BE2C (cell line): ENCODE measurements at regions not wholly inside any gene's neighbourhood (a gene's known extent, or its start where the extent isn't known, plus 50 kb on each side); places are given as distances from the start of the nearest gene placed in this dataset.

ENCODE experiments used
- DNase-seq: peaks from one replicate; pipeline ENCODE4 v3.0.0-alpha.2; 2020
- H3K27me3 ChIP-seq: fragments of 250-450 bp; sonication (Bioruptor Pico); 2 replicates; pipeline ENCODE4 v1.5.1; 2020; ENCODE audit warnings: mild to moderate bottlenecking
- H3K36me3 ChIP-seq: fragments of 250-450 bp; sonication (Bioruptor Pico); 2 replicates; pipeline ENCODE4 v1.5.1; 2020; ENCODE audit warnings: mild to moderate bottlenecking
- H3K4me1 ChIP-seq: fragments of 250-450 bp; sonication (Bioruptor Pico); 2 replicates; pipeline ENCODE4 v1.5.1; 2020
- H3K4me3 ChIP-seq: 2 replicates; pipeline ENCODE4 v1.5.1; 2011; ENCODE audit warnings: low read depth, low read length
- H3K9me3 ChIP-seq: fragments of 250-450 bp; sonication (Bioruptor Pico); 2 replicates; pipeline ENCODE4 v1.5.1; 2020
- CTCF ChIP-seq: IDR thresholded peaks from 2 replicates; pipeline ENCODE4 v1.5.1; 2012; ENCODE audit warnings: mild to moderate bottlenecking, low read depth, low read length

- TF ChIP-seq CTCF = no peak
- DNase-seq = no peak
- Histone ChIP-seq H3K27me3 (no peaks in the 10 kb centered on the region), H3K36me3 (no peaks in the 10 kb centered on the region), H3K4me3 (no peak overlapping the region), H3K9me3 (no peaks in the 10 kb centered on the region), H3K4me1 (no peaks in the 10 kb centered on the region; the same call in 1 of the 2 replicates)
These were observed 98.9 kb upstream of the IRF2BP2 start for GRCh38 chr1:234708700-234709395.

GRCh38 chr1:234707641-234708040 is 97.7 kb upstream of the IRF2BP2 start:
- DNase-seq = no peak
- Histone ChIP-seq H3K27me3 (no peaks in the 10 kb centered on the region), H3K36me3 (no peaks in the 10 kb centered on the region), H3K4me3 (no peak overlapping the region), H3K9me3 (no peaks in the 10 kb centered on the region), H3K4me1 (no peaks in the 10 kb centered on the region; the same call in 1 of the 2 replicates)
- TF ChIP-seq CTCF = no peak

GRCh38 chr1:234706931-234707330 is 97.0 kb upstream of the IRF2BP2 start:
- DNase-seq = no peak
- no peak overlapping the region for H3K4me3 ChIP-seq
- H3K4me1 ChIP-seq = no peaks in the 10 kb centered on the region; the same call in 1 of the 2 replicates
- no peaks in the 10 kb centered on the region for H3K27me3 ChIP-seq
- H3K9me3 ChIP-seq = no peaks in the 10 kb centered on the region
- TF ChIP-seq CTCF = no peak
- no peaks in the 10 kb centered on the region for H3K36me3 ChIP-seq

GRCh38 chr1:234706199-234706598 is 96.2 kb upstream of the IRF2BP2 start:
- DNase-seq = no peak
- Histone ChIP-seq H3K27me3 (no peaks in the 10 kb centered on the region), H3K9me3 (no peaks in the 10 kb centered on the region), H3K4me3 (no peak overlapping the region), H3K4me1 (no peaks in the 10 kb centered on the region), H3K36me3 (no peaks in the 10 kb centered on the region)
- TF ChIP-seq CTCF = no peak

GRCh38 chr1:234705615-234706014 is 95.6 kb upstream of the IRF2BP2 start:
- no peak for TF ChIP-seq CTCF
- no peak for DNase-seq
- Histone ChIP-seq H3K4me1 (peaks cover 5% of the 10 kb centered on the region), H3K36me3 (no peaks in the 10 kb centered on the region), H3K9me3 (no peaks in the 10 kb centered on the region), H3K27me3 (no peaks in the 10 kb centered on the region), H3K4me3 (no peak overlapping the region)

- no peak for DNase-seq
- Histone ChIP-seq H3K4me1 (peaks cover 12% of the 10 kb centered on the region), H3K36me3 (no peaks in the 10 kb centered on the region), H3K9me3 (no peaks in the 10 kb centered on the region), H3K4me3 (no peak overlapping the region), H3K27me3 (no peaks in the 10 kb centered on the region)
- TF ChIP-seq CTCF = no peak
These were observed 94.3 kb upstream of the IRF2BP2 start for GRCh38 chr1:234704106-234704887.
